ENCODE measurements at regions not wholly inside any gene's neighbourhood (a gene's known extent, or its start where the extent isn't known, plus 50 kb on each side); places are given as distances from the start of the nearest gene placed in this dataset.

GRCh38 chr12:63066136-63066535, 84.9 kb downstream of the AVPR1A start:
- TF ChIP-seq CTCF (IDR thresholded peaks at IDR 0.05; ENCODE audit: low read depth, low read length, poor library complexity, severe bottlenecking) (no peak), EZH2phosphoT487 (IDR thresholded peaks at IDR 0.05; ENCODE audit: borderline replicate concordance, low read length) (no peak)

Measured in DOHH2 (cell line).